HG03159 (cell line): ENCODE measurements at regions not wholly inside any gene's neighbourhood (a gene's known extent, or its start where the extent isn't known, plus 50 kb on each side); places are given as distances from the start of the nearest gene placed in this dataset.
A peak's percentile ranks its signal among the peaks of the same experiment; 100 is the strongest.
"Not testable (repeated sequence)": the region's sequence is repeated elsewhere in the genome, so short reads cannot be mapped to it uniquely, and the experiment has no call there.

Source experiments
- ATAC-seq: cut with Tn5 transposase; IDR thresholded peaks from one replicate; pipeline ENCODE4 v1.9.1; 2021; ENCODE audit warnings: mild to moderate bottlenecking, moderate library complexity; ENCODE audit not compliant: unreplicated experiment

DNA sequence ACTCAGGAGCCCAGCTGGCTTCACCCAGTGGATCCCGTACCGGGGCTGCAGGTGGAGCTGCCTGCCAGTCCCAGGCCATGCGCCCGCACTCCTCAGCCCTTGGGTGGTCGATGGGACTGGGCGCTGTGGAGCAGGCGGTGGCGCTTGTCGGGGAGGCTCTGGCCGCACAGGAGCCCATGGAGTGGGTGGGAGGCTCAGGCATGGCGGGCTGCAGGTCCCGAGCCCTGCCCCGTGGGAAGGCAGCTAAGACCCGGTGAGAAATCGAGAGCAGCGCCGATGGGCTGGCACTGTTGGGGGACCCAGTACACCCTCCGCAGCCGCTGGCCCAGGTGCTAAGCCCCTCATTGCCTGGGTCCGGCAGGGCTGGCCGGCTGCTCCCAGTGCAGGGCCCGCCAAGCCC lies 1205.6 kb downstream of the DIAPH3 start:
- ATAC-seq: not testable (repeated sequence)

DNA sequence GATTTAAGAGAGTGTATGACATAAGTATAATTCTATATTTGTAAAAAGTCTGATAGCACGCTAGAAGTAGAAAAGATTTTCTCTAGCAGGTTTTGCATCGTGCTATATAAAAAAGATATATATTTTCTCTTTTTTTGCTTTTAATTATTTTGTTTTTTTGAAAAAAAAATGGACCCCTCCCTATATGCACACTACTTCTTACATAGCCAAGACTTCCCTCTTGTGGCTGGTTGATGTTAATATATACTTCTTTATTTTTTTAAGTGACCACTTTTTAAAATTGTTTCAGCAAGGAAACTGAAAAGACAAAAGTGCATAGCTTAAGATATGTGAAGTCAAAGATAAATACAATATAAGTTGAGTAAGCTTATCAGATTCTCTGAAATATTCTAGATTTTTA lies 1202.8 kb downstream of the DIAPH3 start:
- ATAC-seq: peak; percentile 46

DNA sequence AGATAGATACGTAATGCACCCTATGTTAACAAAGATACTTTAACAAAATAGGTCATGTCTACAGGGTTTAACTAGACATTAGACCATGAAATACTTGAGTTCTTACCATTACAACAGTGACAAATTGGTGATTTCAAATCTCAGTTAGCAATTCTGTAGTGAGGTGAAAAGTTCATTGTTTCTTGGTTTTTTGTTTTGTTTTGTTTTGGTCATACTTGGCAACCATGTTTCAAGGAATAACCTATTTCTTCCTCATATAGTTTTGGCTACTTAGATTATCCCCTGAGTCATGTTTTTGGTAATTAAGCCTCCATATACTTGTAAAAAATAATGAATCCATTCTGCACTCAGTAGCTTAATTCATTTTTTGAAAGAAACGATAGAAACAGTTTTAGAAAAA lies 1200.4 kb downstream of the DIAPH3 start:
- ATAC-seq: no peak

DNA sequence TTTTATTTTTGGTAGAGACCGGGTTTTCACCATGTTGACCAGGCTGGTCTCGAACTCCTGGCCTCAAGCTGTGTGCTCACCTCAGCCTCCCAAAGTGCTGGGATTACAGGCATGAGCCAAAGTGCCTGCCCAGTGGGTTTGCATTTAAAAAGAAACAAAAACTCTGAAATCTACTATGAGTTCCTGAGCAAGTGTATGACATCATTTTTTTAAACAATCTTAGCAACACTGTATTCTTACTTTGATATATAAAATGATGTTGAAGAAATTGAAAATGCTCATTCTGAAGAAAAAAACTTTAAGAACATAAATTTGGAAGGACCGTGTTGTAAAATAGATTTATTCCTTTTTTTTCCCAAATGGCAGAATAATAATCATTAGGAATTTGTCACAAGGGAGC lies 1199.7 kb downstream of the DIAPH3 start:
- no peak for ATAC-seq

DNA sequence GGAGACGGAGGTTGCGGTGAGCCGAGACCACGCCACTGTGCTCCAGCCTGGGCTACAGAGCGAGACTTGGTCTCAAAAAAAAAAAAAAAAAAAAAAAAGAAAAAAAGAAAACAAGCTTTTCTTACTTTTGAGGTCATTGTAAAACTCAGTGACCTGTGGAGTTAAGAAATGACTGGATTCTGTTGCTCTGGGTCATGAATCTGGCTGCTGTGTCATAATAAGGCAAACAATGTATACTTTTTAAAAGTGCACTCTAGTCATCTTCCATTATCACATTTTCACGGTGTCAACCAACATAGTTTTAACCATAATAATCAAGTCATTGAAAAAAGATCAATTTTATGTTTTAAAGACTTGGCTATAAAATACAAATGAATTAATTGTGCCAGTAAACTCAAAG lies 1186.6 kb downstream of the DIAPH3 start:
- ATAC-seq: no peak

DNA sequence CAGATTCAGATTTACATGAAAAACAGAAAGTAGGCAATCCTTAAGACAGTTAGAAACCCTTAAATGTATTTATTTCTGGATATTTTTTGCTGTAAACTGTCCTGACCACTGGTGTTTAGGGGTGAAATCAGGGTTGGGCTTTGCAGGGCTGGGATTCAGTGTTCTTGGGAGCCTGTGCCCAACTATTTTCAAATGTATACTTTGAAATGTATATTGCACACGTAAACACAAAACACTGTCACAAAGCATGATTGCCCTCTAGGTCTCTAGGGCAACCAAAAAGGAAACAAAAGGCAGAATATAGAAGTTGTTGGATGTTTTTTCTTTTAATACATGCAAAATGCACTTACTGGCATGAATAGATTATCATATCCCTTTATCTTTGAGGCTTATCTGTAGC lies 1185.4 kb downstream of the DIAPH3 start:
- ATAC-seq: no peak

DNA sequence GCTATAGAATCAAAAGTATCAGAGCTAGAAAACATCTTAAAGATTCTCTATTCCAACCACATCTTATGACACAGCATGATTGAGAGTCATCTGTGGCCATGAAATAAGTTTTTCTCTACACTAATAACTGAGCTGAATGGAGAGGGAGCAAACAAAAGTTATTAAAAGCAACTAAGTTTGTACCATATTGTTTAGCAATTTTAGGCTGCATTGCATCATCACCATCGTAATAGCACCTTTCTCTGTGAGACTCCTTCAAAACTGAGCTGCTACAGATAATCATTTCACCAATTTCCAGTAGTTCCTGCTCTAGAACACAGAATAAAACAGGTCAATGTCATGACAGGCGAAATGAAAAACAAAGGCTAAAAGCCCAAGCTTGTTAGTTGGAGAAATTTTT lies 1183.9 kb downstream of the DIAPH3 start:
- no peak for ATAC-seq

DNA sequence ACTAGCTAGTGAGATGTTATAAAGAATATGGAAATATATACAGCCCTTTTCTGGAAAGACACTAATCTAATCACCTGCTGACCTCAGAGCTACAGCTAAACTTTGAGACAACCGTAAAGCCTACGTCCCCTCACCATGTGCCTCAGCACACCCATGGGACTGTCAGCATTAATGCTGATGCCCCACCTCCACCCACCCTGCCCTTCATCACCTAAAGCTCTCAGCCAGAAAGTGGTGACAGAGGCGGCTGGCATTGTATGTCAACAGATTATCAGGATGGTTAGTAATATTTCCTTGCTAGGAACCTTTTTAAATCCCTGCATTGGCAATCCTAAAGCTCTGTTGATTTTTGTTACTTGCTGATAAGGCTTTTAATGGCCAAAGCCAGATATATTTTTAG lies 1177.9 kb downstream of the DIAPH3 start:
- ATAC-seq: no peak

DNA sequence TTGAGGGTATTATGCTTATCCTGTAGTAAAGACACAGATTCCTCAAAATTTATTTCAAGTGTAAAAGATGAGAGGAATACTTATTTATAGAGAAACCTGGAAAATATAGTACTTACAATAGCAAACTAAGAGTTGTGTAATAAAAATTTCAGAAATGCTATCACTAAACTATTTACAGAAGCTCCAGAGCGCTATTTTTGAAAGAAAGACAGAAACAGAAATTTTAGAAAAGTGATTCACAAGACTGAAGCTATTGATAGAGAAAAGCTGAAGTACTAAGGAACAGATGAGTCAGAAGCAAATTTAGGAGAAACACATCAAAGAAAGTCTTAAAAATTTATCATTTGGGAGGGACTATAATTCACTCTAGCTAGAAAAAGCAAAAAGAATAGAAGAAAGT lies 1174.2 kb downstream of the DIAPH3 start:
- ATAC-seq: no peak

DNA sequence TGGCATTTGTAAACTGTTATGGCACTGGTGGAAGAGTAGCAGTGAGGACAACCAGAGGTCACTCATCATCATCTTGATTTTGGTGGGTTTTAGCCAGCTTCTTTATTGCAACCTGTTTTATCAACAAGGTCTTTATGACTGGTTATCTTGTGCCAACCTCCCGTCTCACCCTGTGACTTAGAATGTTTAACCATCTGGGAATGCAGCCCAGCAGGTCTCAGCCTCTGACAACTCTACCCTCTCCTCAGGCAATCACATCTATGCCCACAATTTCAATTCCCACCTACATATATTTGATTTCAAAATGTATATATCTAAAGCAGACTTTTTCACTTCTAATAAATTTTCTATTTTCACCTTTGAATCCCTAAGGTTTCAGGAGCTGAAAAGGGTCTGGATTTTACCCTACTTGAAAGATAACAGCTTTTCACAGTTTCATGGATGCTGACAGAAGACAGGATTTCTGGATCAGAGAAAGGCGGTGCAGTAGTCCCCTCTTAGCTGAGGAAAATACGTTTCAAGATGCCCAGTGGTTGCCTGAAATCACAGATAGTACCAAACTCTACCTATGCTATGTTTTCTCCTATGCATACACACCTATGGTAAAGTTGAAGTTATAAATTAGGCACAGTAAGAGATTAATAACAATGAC lies 1171.8 kb downstream of the DIAPH3 start:
- no peak for ATAC-seq

DNA sequence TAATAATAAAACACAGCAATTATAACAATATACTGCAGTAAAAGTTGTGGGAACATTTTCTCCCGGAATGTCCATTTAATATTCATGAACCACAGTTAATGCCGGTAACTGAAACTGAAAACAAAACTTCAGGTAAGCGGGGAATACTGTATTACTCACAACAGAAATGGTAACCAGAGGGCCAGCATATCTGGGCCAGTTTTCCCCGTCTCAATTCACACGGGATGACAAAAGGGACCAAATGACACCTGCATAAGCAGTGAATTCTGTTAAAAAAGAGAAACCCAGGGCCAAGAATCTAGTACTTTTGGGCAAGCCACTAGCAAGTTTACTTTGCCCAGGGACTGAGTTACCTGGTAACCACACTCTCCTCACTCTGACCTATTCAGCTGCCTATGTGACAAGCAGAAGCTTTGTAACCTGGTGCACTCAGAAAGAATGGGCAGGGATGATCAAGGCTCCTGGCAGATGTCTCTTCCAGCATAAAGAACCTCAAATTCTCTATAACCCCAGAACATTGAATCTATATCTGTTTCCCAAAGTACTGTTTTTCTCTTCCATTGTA lies 1171.2 kb downstream of the DIAPH3 start:
- no peak for ATAC-seq

DNA sequence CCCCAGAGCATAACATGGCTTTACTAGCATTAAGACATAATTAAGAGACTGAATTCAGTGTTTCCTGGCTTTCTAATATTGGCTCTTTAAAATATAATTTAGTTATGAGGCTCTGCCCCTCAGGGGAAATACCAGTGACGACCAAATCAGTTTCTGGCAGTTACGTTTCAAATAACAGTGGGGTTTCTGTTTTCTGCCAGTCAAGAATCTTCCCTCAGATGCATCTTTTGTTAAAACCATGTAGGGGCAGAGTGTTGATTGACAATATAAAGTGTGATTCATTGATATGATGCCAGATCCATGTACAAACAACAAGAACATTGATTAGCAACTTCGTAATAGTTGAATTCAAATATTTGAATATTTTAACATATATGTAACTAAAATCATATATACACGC lies 1169.7 kb downstream of the DIAPH3 start:
- ATAC-seq: no peak

DNA sequence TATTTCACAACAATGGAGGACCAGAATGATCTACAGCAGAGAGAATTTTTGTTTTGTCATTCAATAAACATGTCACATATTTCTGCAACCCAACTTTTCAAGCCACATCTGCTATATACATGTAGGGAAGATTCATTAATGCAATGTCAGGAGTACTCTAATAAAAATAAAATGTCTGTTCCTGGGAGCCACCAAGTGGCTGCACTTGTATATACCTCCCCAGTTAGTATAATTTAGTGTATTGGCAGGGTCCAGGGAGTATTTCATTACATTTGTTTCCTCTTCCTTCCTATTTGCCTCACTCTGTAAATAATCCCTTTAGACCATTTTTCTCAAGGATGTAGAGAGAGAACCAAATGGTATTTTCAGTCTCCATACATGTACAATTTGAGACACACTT lies 1169.0 kb downstream of the DIAPH3 start:
- ATAC-seq: no peak

DNA sequence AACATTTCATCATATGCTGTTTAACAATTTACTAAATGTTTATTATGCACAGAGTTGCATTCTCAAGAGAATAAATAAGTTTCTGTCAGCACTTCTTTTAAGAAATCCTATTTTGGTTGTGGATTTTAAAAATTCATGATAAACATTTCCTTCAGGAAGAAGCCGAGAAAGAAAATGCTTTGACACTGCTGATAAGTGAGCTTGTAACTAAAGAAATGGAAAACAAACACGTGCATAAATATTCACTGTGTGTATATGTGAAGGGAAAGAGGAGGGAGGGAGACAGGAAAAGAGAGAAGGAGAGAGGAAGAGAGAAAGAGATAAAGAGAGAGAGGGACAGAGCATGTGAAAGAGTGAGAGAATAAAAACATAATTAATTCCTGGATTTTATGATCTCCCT lies 1165.0 kb downstream of the DIAPH3 start:
- no peak for ATAC-seq

DNA sequence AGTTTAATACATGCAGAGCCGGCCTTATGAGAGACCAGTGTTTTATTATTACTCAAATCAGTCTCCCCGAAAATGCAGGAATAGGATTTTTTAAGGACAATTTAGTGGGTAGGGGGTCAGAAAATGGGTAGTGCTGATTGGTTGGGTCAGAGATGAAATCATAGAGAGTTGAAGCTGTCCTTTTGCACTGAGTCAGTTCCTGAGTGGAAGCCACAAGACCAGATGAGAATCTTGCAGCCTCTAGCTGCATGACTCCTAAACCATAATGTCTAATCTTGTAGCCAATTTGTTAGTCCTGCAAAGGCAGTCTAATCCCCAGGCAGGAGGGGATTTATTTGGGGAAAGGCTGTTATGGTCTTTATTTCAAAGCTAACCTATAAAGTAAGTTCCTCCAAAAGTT lies 1163.9 kb downstream of the DIAPH3 start:
- ATAC-seq: no peak

DNA sequence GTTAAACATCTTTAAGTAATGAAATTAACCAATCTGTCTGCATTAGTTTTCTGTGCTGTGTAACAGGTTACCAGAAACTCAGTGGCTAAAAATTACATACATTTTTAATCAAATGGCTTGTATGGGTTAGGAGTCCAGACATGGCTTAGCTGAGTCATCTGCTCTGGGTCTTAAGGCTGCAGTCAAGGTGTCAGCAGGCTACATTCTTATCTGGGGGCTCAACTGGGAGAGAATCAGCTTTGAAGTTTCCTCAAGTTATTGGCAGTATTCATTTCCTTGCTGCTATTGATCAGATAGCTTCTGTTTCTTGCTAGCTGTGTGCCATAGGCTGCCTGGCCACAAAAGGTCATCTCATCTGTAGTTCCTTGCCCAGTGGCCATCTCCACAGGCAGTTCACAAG lies 1163.0 kb downstream of the DIAPH3 start:
- ATAC-seq: no peak

DNA sequence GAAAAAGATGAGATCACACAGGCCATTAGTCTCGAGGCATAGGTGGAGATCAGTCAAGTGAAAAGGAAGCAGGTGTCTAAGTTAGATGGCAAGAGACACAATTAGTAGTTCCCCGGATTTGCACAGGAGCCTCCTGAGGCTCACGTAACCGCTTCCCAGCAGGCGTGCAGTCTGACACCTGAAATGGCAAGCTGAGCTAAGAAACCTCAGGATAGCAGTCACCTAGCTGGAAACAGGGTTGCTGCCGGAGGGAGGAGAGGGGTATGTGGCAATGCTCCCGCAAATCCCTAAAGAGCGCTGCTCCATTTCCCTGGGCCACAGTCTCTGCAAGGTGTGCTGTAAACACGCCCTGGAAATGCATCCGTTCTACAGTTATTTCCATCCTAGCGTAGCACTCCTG lies 1151.0 kb downstream of the DIAPH3 start:
- no peak for ATAC-seq

DNA sequence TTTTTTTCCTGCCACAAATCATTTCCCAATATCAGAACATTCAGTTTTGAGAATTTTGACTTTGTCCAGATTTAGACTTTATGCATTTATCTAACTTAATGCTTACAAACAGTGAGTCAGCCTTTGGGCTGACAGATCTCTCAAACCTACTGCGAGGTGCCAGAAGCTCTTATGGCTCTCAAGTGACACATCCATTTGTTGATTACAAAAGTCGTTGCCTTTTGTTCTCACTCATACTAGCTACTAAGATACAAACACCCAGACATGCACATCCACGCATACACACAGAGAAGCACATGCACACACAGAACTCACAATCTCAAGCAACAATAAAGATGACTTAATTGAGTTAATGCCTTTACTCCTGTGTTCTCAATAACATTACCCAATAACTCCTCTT lies 1147.5 kb downstream of the DIAPH3 start:
- no peak for ATAC-seq

DNA sequence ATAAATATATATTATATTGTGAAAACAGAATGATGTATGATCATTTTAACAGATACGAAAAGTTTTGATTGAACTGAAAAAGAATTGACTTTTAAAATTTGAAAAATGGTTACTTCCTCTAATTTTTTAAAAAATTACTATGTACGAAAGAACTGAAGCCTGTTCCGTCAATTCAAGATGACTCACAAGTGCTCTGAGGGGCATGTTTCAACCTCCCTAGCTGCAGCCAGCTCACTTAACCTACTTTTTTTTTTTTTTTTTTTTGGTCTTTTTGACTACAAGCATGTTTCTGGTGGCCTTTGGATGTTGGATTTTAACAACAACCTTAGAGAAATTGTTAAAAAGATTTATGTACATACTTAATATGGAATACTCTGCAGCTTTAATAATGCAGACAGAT lies 1139.3 kb downstream of the DIAPH3 start:
- ATAC-seq: no peak

DNA sequence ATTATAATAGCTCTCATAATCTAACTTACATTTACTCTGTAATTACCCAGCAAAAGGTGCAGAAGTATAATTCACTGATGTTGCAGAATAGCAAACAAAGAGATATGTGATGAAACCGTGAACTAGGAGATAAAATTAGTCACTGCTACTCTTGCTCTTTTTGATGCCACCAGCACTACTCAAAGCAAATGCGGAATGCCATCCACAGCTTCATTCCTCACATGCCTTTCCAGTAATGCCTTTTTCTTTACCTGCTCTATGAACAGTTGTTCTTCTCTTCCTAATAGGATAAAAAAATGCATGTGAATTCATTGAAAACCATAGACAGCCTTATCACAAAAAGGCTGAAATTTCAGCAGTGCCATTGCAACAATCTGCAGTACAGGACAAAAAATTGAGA lies 1129.5 kb downstream of the DIAPH3 start:
- ATAC-seq: no peak

DNA sequence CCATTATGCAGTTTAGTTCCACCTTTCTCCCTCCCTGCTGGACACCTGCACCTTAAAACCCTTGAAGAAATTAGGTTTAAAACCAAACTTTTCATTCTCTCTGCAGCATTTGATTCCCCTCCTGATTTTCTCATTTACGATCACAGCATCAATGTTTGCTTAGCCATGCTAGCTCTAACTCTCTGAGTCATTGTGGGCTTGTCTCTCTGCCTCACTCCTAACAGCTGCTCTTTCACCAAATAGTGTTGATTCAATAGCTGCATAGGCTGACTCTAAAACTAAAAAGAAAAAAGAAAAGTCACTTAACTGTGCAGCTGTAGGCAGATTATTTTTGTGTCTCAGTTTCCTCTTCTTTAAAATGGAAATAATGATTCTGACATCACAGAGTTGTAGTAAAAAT lies 1124.9 kb downstream of the DIAPH3 start:
- ATAC-seq: no peak

DNA sequence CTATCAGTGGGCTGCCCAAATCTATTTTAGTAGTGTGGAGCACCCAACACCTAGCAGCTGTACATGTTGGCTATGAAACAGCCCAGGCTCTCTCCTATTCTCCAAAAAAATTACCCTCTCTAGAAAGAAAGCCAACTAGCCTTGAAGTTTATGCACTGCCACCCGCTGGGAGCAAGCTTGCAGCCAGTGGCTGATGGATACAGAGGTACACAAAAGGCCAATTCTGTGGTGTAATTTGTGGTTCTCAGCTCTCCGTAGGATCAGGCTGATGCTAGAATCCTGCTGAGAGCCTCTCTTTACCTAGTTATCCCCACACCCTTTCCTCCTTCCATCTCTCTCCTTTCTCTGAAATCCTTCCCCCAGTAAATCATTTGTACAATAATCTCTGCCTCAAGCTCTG lies 1120.7 kb downstream of the DIAPH3 start:
- ATAC-seq: no peak

DNA sequence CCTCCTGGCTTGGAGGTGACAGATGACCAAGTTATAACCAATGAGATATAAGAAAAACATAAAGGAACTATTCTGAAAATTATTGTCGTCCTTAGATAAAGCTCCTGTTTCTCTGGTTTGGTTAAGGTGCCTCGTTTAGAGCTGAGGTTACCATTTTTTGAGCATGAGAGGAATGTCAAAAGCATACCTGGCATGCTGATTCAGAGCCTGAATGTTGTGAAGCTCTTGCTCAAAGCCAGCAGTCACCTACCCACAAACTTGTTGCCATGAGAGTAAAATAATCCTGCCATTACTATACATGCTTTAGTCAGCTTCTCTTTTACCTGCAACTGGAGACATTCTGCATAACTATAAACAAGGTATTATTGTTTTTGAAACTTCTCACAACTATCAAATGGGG lies 1116.2 kb downstream of the DIAPH3 start:
- ATAC-seq: no peak
